Body of pancreas (tissue), 4 donors: ENCODE measurements at regions not wholly inside any gene's neighbourhood (a gene's known extent, or its start where the extent isn't known, plus 50 kb on each side); places are given as distances from the start of the nearest gene placed in this dataset.

ENCODE experiments used
- ATAC-seq: fragments of 150-250 bp; one replicate; pipeline ENCODE4 v1.9.1; 2016
- DNase-seq, 4 donors: peaks; one replicate each; pipeline ENCODE4 v3.0.0-alpha.2; 2019
- H3K27ac ChIP-seq, 4 donors: fragments of 200-600 bp; sonication (generic); 1 replicate in 3 of 4; 2 replicates in 1 of 4; pipeline versions ENCODE4 v1.5.1 to v1.6.1; 2016 to 2019; ENCODE audit warnings: mild to moderate bottlenecking in 1 of 4, mixed read lengths in 1 of 4, moderate library complexity in 1 of 4
- H3K27me3 ChIP-seq, 2 donors: fragments of 200-600 bp; sonication (generic); one replicate each; pipeline ENCODE4 v1.6.0; 2016; ENCODE audit warnings: mild to moderate bottlenecking in 1 of 2
- H3K36me3 ChIP-seq, 2 donors: fragments of 200-600 bp; sonication (generic); replicated peaks in 1 of 2; 2 replicates each; pipeline ENCODE4 v1.5.1; 2016; ENCODE audit warnings: low read depth in 2 of 2; ENCODE audit not compliant: insufficient read depth in 1 of 2
- H3K4me1 ChIP-seq: fragments of 200-600 bp; sonication (generic); one replicate; pipeline ENCODE4 v1.6.0; 2016
- H3K4me3 ChIP-seq, 2 donors: fragments of 200-600 bp; sonication (generic); 1 replicate in 1 of 2; 2 replicates in 1 of 2; pipeline ENCODE4 v1.5.1; 2016 to 2019
- H3K9me3 ChIP-seq, 3 donors: fragments of 200-600 bp; sonication (generic); 1 replicate in 2 of 3; 2 replicates in 1 of 3; pipeline ENCODE4 v1.5.1; 2016
- CTCF ChIP-seq, 7 experiments: fragments of 450-650 bp in 4 of 7; fragments of 200-600 bp in 3 of 7; sonication (generic) in 3 of 7; IDR thresholded peaks; one replicate each; pipeline ENCODE4 v1.5.1; 2016 to 2019; ENCODE audit warnings: antibody characterized with exemption in 7 of 7
- POLR2A ChIP-seq, 3 donors: fragments of 450-650 bp; IDR thresholded peaks; one replicate each; pipeline ENCODE4 v1.6.1; 2016; ENCODE audit warnings: antibody characterized with exemption in 3 of 3, mild to moderate bottlenecking in 2 of 3
- WGBS, 2 donors: methylation state at CpG; one replicate each; pipeline ENCODE4 v1.1.5; 2017; 5-methylcytosine and 5-hydroxymethylcytosine counted together
- intact Hi-C: fragments of 100-400 bp; cut with DNase I; formaldehyde crosslinking; loops from one replicate; pipeline ENCODE4 v1.15.1; 2023

GRCh38 chr4:137452799-137453198 is 79.5 kb downstream of the PCDH18 start:
- WGBS, 2 donors, result 50 to 71% methylated on average over 1 of the region's 1 CpG

GRCh38 chr4:137451172-137451825 is 81.0 kb downstream of the PCDH18 start:
- Histone ChIP-seq H3K27me3 (no peaks in the 10 kb centered on the region), H3K36me3 (no peaks in the 10 kb centered on the region), H3K4me3 (no peak overlapping the region), H3K27ac (no peak overlapping the region), H3K4me1 (no peaks in the 10 kb centered on the region), H3K9me3 (no peaks in the 10 kb centered on the region)
- WGBS, 2 donors, result 44 to 48% methylated on average over 3 of the region's 3 CpGs
- no peak for TF ChIP-seq POLR2A (IDR thresholded peaks at IDR 0.05)
- no peak for TF ChIP-seq CTCF (IDR thresholded peaks at IDR 0.05)
- intact Hi-C loops, result no loop called here
- ATAC-seq (no peak), DNase-seq (no peak)

More at GRCh38 chr4:137452799-137453198, 79.5 kb downstream of the PCDH18 start:
- Histone ChIP-seq H3K36me3 (no peaks in the 10 kb centered on the region), H3K4me3 (no peak overlapping the region), H3K27me3 (no peaks in the 10 kb centered on the region), H3K9me3 (no peaks in the 10 kb centered on the region), H3K27ac (no peak overlapping the region), H3K4me1 (no peaks in the 10 kb centered on the region)
- intact Hi-C loops, result no loop called here
- ATAC-seq (no peak), DNase-seq (no peak)
- no peak for TF ChIP-seq POLR2A (IDR thresholded peaks at IDR 0.05)
- TF ChIP-seq CTCF (IDR thresholded peaks at IDR 0.05), result no peak

GRCh38 chr4:137448402-137448801 is 83.9 kb downstream of the PCDH18 start:
- intact Hi-C loops, result no loop called here
- no peaks in the 10 kb centered on the region for H3K4me1 ChIP-seq
- DNase-seq (no peak), ATAC-seq (no peak)
- no peak overlapping the region for H3K27ac ChIP-seq
- no peaks in the 10 kb centered on the region for H3K27me3 ChIP-seq
- no peak for TF ChIP-seq POLR2A (IDR thresholded peaks at IDR 0.05)
- TF ChIP-seq CTCF (IDR thresholded peaks at IDR 0.05), result no peak
- H3K36me3 ChIP-seq, result no peaks in the 10 kb centered on the region
- H3K4me3 ChIP-seq, result no peak overlapping the region
- WGBS, 2 donors, result 49 to 54% methylated on average over 1 of the region's 1 CpG
- no peaks in the 10 kb centered on the region for H3K9me3 ChIP-seq

GRCh38 chr4:137446071-137446470 is 86.2 kb downstream of the PCDH18 start:
- TF ChIP-seq POLR2A (IDR thresholded peaks at IDR 0.05), result no peak
- TF ChIP-seq CTCF (IDR thresholded peaks at IDR 0.05), result no peak
- 15 to 20% methylated on average over 2 of the region's 2 CpGs for WGBS, 2 donors

More at GRCh38 chr4:137446071-137446470, 86.2 kb downstream of the PCDH18 start:
- ATAC-seq, result no peak
- Histone ChIP-seq H3K9me3 (no peaks in the 10 kb centered on the region), H3K27me3 (no peaks in the 10 kb centered on the region), H3K4me3 (no peak overlapping the region), H3K36me3 (no peaks in the 10 kb centered on the region), H3K27ac (no peak overlapping the region), H3K4me1 (no peaks in the 10 kb centered on the region)
- DNase-seq, result no peak
- intact Hi-C loops, result no loop called here
